ENCODE measurements at regions not wholly inside any gene's neighbourhood (a gene's known extent, or its start where the extent isn't known, plus 50 kb on each side); places are given as distances from the start of the nearest gene placed in this dataset.
"Not testable (repeated sequence)": the region's sequence is repeated elsewhere in the genome, so short reads cannot be mapped to it uniquely, and the experiment has no call there.

GRCh38 chr13:58480061-58480460, 848.5 kb downstream of the PCDH17 start:
- DNase-seq (ENCODE audit: low read depth in 2 of 2), result no peak

DNA sequence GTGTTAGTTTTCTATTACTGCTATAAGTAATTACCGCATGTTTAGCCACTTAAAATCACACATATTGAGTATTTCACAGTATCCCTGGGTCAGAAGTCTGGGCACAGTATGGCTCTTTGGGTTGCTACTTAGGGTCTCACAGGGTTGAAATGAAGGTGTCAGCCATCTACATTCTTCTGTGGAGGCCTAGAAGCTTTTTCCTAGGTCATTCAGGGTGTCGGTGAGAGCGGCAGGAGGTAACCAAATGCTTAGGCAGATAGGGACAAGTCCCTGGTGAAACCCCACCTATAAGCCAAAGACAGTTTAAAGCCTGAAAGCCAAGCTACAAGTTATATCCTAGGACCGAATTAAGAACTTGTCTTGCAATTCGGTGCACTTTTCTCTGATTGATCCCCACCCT, 856.7 kb downstream of the PCDH17 start:
- no peak for DNase-seq (ENCODE audit: low read depth in 2 of 2)

- no peak for DNase-seq (ENCODE audit: low read depth in 2 of 2)
Observed at GRCh38 chr13:58495668-58496067, 864.1 kb downstream of the PCDH17 start.

DNA sequence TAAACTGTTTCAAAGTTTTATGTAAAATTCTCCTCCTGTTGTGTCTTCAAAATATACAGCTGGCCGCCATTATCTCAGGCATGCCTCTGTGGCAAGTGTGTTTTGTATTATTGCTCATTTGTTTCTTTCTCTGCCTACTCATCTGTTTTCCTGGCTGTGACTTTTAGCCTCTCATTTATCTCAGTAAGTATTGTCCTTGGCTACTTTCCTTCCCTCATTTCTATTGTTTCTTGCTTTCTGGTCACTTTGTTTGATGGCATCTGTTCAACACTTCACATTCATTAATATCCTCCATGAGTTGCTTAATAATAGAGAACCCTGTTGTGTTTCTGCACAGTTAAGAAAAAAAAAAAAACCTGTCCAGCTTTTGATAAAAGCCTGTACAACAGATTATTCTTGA, 869.4 kb downstream of the PCDH17 start:
- DNase-seq (ENCODE audit: low read depth in 2 of 2), result no peak

- not testable (repeated sequence) for DNase-seq (ENCODE audit: low read depth in 2 of 2)
Observed at GRCh38 chr13:58504202-58504700, 872.7 kb downstream of the PCDH17 start.

DNA sequence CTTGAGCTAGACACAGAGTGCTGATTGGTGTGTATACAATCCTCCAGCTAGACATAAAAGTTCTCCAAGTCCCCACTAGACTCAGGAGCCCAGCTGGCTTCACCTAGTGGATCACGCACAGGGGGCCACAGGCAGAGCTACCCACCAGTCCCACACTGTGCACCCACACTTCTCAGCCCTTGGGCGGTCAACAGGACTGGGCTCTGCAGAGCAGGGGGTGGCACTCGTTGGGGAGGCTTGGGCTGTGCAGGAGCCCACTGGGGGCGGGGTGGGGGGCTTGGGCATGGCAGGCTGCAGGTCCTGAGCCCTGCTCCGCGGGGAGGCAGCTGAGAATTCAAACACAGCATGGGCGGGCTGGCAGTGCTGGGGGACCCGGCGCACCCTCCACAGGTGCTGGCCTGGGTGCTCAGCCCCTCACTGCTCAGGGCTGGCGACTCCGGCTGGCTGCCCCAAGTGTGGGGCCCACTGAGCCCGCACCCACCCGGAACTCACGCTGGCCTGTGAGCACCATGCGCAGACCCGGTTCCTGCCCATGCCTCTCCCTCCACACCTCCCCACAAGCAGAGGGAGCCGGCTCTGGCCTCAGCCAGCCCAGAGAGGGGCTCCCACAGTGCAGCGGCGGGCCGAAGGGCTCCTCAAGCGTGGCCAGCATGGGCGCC, 873.8 kb downstream of the PCDH17 start:
- not testable (repeated sequence) for DNase-seq (ENCODE audit: low read depth in 2 of 2)

DNA sequence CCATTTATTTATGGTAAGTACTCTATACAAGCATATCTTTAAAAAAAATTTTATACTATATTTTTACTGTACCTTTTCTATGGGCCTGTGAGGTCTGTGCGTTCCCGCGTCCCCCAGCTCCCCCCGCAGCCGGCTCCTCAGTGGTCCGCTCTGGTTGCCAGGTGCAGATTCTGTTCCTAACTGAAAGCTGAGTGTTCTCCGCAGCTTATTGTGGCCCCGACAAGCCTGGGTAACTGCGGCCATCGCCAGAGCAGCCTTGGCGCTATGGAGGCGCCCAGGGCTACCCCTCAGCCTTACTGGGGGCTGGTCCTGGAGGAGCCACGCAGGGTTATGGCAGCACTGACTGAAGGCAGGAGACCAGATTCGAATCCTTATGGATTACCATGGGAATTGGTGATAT, 896.8 kb downstream of the PCDH17 start:
- no peak for DNase-seq (ENCODE audit: low read depth in 2 of 2)

DNA sequence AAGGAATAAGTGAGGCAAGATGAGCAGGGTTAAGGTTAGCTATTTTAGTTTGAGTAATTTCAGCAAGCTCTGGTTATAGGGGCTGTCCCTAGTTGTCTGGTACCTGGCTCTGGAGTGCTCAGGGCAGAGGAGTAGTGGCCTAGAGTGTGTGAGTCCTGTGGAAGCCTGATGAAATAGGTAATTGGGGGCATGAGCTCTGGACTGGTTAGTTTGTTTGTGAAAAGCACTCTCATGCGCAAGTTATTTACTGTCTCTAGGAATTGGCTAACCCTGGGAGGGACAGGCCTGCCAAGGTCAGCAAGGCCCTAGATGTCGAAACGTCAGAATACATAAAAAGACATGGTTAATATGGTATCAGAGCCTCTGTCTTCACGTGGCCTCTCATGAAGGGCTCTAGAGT, 900.1 kb downstream of the PCDH17 start:
- no peak for DNase-seq (ENCODE audit: low read depth in 2 of 2)

DNA sequence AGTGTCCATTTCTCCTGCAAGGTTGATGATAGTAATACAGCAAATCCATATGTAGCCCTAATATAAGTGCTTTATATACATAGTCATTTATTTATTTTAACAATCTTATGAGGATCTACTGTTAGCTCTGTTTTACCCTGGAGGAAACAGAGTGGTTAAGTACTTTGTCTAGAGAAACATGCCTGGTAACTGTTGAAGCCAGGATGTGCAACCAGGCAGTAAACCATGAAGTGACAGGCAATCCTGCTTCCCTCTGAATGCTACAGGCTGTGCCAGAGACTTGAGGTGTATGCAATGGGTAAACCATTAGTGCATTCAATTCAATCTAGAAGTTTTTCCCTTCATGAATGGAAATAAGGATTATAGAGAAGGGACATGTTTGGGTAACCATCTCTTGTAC, 911.0 kb downstream of the PCDH17 start:
- DNase-seq (ENCODE audit: low read depth in 2 of 2), result no peak

DNA sequence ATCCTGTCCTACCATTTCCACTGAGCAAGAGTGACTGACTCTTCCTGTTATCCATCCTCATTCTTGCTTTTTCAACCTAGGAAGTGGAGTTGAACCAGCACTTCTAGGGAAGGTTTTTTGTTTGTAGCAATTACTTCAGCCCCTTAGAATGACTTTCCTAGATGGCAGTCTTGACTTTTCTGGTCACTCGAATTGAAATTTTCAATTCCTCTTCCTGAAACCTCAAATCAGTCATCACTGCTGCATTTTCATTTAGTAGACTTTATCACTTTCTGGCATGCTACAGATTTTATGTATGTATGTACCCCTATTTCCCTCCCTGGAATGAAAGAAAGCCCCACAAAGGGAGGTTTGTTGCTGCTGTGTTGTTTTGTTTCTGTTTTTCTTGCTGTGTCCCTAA, 915.9 kb downstream of the PCDH17 start:
- DNase-seq (ENCODE audit: low read depth in 2 of 2), result no peak

DNA sequence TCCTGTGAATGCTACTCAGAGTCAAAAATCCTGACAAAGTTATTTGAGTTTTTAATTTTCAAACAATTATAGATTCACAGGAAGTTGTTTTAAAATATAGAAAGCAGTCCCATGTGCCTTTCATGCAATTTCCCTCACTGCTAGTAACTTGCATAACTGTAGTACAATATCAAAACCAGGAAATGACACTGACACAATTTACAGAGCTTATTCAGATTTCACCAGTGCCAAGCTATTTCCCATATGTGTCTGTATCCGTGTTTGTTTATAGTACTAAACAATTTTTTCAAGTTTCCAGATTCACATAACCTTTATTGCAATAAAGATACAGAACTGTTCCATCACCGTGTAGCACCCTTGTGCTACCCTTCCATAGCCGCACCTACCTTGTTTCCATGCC, 934.6 kb downstream of the PCDH17 start:
- no peak for DNase-seq (ENCODE audit: low read depth in 2 of 2)

- no peak for DNase-seq (ENCODE audit: low read depth in 2 of 2)
Observed at GRCh38 chr13:58573743-58574142, 942.2 kb downstream of the PCDH17 start.

DNA sequence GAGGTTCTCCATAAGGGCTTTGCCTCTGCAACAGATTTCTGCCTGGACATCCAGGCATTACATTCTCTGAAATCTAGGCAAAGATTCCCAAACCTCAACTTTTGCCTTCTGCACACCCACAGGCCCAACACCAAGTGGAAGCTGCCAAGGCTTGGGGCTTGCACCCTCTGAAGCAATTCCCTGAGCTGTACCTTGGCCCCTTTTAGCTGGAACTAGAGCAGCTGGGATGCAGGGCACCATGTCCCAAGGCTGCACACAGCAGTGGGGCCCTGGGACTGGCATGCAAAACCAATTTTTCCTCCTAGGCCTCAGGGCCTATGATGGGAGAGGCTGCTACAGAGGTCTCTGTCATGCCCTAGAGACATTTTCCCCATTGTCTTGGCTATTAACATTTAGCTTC, 943.2 kb downstream of the PCDH17 start:
- DNase-seq (ENCODE audit: low read depth in 2 of 2), result no peak

GRCh38 chr13:58579468-58579867, 947.9 kb downstream of the PCDH17 start:
- no peak for DNase-seq (ENCODE audit: low read depth in 2 of 2)

- DNase-seq (ENCODE audit: low read depth in 2 of 2), result no peak
Observed at GRCh38 chr13:58583966-58584365, 952.4 kb downstream of the PCDH17 start.

- no peak for DNase-seq (ENCODE audit: low read depth in 2 of 2)
Observed at GRCh38 chr13:58584610-58585009, 953.1 kb downstream of the PCDH17 start.

- no peak for DNase-seq (ENCODE audit: low read depth in 2 of 2)
Observed at GRCh38 chr13:58587183-58587582, 955.6 kb downstream of the PCDH17 start.

GRCh38 chr13:58592052-58592451, 960.5 kb downstream of the PCDH17 start:
- no peak for DNase-seq (ENCODE audit: low read depth in 2 of 2)

DNA sequence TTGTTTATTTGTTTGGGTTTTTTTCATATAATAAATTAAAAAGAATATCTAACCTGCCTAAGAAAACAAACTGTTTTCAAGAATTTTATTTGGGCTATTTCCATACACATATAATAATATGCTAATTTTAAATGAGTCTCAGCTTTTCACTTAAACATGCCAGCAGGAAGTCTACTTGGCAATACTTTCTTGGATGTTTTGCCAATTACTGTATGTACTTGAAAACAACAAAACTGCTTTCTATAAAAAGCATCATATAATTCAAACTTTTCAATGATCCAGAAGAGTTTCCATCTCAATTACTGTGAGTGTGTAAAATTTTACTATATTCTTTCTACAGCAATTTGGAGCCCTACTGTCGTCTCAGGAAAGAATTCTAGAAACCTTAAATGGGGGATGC, 961.2 kb downstream of the PCDH17 start:
- no peak for DNase-seq (ENCODE audit: low read depth in 2 of 2)

DNA sequence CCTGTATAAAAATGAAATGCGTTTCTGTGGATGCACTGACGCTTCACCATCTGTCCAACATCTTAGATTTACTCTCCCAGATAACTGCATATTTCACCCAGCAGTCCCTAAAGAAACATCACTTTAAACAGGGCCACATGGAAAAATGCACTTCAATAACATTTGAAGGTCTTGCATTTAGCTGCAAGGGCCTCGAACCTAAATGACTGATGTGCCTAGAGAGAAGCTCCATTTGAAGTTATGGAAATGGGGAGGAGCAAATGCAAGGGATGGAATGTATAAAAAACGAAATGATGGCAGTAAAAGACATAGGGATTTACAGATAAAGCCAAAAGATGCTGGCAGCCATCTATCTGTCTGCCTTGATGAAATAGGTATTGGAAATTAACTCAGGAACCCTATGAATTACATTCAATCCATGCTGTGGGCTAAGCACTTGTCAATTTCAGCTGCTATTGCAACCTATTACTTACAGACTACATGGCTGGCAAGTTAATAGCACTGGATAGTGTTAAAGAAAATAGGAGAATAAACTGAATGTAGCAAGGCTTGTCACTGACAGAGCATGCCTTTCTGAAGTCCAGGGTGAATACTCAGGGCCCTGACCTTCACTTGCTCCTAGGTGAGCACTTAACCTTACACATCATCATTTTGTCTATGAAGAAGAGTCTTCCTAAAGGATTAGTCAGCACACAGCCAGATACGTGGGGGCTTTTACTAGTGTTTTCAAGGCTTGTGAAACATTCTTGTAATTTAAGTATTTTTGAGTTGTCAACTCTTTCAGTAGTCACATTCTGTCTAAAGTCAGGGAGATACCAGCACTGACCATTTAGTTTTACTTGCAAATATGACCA, 963.4 kb downstream of the PCDH17 start:
- no peak for DNase-seq (ENCODE audit: low read depth in 2 of 2)

DNA sequence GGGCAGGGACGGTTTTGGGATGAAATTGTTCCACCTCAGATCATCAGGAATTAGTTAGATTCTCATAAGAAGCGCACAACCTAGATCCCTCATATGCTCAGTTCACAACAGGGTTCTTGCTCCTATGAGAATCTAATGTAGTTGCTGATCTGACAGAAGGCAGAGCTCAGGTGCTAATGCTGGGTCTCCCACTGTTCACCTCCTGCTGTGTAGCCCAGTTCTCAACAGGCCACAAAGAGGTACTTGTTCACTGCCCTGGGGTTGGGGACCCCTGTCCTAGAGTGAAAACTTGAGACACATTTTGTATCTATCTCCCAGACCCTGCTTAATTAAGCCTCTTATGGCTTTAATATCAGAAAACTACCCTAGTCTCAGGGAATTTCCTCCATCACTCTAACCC, 966.0 kb downstream of the PCDH17 start:
- no peak for DNase-seq (ENCODE audit: low read depth in 2 of 2)

- DNase-seq (ENCODE audit: low read depth in 2 of 2), result no peak
Observed at GRCh38 chr13:58598241-58598640, 966.7 kb downstream of the PCDH17 start.

DNA sequence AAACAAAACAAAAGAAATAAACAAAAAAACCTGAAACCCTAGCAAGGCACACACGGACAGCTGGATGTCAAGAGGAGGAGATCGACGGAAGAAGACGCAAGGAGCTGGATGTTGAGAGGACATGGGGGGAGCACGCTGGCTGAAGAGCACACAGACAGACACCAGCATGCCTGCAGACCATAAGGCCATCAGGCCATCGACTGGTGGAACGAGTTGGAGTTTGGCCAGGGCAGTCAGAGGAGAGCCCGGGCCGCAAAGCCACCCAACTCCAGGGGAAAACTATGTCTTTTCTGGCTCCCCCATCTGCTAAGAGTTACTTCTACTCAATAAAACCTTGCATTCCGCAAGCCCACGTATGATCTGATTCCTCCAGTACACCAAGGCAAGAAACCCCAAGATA, 979.6 kb downstream of the PCDH17 start:
- DNase-seq (ENCODE audit: low read depth in 2 of 2), result no peak

All from activated CD8-positive, alpha-beta memory T cell treated with anti-CD3 and anti-CD28 coated beads for 4 hours (primary cell).